Fibroblast of peridontal ligament (primary cell): ENCODE measurements at regions not wholly inside any gene's neighbourhood (a gene's known extent, or its start where the extent isn't known, plus 50 kb on each side); places are given as distances from the start of the nearest gene placed in this dataset.
"Not testable (repeated sequence)": the region's sequence is repeated elsewhere in the genome, so short reads cannot be mapped to it uniquely, and the experiment has no call there.

Experiments used
- DNase-seq: peaks from one replicate; pipeline ENCODE4 v3.0.0-alpha.2; 2010; ENCODE audit errors: extremely low read depth

DNA sequence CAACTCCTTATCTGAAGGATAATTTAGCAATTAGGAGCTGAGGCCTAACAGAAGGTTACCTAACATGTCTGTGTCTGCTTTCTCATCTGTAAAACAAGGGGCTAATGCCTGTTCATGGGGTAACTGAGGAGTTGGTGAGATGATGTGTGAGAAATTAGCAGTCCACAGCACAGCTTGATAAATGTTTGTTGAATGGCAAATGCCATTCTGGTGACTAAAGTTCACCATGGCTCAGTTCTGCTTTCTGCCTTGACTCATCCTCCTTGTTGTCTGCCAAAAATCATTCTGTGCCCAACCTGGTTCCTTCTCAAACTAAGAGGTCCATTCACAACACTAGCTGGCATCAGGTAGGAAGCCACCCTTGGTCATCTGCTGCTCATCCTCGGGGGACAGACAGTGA is 552.0 kb upstream of the KLF4 start:
- DNase-seq, result peak; percentile 76

DNA sequence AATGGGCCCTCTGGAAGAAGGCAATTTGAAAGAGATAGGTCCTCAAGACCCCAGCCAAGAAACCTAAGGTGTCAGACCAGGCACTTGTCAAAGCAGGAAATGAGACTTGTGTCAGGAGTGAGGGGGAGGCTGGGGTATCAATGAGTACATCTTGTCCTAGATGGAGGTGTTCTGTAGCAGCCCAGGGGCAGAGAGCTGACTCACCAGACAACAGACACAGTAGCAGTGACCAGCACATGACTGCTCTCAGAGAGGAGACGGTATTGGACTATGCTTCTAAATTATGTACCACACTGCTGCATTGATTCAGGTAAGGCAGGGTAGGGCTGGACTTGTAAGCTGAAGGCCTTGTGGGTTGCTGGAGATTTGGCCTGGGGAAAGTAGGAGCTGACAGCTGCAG is 551.2 kb upstream of the KLF4 start:
- no peak for DNase-seq

DNA sequence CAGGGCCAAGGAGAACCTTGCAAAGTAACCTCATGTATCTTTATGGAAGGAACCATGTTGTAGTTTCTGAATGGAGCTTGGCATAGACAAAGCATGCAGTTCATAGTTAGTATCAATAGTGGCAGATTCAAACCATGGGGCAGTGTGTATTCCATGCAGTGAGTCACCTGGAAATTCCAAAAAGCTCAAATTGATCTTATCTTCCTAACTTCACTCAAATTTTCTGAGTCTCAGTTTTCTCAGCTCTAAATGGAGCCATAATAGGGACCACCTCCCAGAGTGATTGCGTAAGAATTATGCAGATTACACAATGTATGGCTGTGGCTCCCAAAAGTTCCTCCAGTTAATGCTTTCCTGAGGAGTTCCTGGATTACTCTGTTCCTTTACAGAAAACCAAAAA is 549.9 kb upstream of the KLF4 start:
- DNase-seq, result no peak

DNA sequence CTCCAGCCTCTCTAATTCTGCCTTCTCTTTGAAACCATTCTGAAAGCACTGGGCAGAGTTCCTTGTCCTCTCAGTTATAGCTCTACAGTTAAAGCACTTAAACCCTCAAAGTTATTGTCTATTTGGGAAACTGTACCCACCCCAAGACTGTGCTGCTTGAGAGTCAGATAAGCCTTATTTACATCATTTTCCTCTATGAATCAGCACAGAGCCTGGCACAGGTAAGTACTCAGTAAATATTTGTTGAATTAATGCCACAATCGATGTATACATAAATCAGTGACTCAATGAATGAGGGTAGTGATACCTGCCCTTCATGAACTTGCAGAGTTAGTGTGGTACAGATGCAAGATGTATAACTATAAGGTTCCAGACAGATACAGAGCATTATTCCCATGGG is 549.4 kb upstream of the KLF4 start:
- DNase-seq, result no peak

DNA sequence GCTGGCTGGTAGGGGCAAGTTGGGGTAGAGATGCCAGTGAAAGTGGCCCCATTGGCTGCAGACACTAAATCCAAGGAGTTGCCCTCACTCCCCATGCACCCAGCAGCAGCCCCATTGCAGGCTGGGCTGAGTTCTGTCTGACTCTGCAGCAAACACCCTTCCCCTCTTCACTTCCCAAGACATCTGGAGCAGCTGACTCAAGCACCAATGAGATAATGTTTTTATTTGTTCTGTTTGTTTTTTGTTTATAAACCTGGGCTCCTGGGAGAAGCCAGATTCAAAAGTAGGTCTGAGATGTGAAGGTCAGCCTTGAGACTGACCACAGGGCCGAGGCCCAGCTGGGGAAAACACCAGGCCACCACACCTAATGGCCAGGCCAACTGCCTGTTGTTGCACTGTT is 545.9 kb upstream of the KLF4 start:
- no peak for DNase-seq

DNA sequence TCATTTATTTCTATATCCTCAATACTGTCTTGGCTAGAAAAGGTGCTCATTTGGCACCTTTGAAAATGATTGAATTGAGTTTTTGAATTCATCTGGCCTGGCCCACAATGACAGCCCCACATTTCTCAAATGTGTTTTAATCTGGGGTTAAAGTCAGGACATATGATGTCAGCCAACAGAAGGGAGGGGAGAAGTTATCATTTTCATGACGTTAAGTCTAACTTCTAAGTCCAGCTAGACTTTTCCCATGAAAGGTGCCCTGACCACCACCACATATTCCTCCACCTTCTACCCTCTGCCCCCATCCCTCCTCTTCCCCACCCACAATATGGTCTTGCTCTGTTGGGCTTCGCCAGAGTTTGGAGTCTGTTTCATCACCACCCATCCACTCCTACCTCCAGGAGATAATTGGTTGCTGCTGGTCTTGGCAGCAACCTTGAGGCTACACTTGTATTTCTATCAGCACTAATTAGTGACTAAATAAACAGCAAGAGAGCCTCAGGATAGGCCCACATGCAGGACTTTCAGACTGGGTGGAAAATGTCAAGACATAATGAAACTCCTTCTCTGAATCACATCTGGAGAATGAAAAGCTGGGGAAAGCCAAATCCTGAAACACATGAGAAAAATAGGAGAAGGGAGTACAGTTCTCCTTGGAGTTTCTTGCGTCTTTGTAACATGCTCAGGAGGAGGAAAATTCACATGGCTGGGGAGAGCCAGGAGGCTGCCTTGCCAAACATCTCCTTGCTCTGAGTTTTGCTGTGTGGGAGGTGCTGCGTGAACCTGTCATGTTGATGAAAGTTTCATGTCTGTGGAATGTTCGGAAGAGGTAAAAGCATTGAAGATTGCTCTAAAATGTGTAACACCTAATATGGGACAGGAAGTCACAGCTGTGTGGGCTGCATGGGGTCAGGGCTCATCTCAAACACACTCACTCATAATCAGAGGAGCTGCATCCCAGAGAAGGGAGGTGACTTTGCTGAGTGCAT is 544.7 kb upstream of the KLF4 start:
- peak; percentile 68 for DNase-seq

DNA sequence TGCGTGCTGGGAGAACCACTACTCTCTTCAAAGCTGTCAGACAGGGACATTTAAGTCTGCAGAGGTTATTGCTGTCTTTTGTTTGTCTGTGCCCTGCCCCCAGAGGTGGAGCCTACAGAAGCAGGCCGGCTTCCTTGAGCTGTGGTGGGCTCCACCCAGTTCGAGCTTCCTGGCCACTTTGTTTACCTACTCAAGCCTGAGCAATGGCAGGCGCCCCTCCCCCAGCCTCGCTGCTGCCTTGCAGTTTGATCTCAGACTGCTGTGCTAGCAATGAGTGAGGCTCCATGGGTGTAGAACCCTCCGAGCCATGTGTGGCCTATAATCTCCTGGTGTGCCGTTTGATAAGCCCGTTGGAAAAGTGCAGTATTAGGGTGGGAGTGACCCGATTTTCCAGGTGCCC is 542.5 kb upstream of the KLF4 start:
- not testable (repeated sequence) for DNase-seq

DNA sequence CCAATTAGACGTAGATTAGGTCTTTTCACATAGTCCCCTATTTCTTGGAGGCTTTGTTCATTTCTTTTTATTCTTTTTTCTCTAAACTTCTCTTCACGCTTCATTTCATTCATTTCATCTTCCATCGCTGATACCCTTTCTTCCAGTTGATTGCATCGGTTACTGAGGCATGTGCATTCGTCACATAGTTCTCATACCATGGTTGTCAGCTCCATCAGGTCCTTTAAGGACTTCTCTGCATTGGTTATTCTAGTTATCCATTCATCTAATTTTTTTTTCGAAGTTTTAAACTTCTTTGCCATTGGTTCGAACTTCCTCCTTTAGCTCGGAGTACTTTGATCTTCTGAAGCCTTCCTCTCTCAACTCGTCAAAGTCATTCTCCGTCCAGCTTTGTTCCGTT is 541.7 kb upstream of the KLF4 start:
- DNase-seq, result not testable (repeated sequence)

DNA sequence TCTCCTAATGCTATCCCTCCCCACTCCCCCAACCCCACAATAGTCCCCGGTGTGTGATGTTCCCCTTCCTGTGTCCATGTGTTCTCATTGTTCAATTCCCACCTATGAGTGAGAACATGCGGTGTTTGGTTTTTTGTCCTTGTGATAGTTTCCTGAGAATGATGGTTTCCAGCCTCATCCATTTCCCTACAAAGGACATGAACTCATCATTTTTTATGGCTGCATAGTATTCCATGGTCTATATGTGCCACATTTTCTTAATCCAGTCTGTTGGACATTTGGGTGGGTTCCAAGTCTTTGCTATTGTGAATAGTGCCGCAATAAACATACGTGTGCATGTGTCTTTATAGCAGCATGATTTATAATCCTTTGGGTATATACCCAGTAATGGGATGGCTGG is 537.1 kb upstream of the KLF4 start:
- not testable (repeated sequence) for DNase-seq

DNA sequence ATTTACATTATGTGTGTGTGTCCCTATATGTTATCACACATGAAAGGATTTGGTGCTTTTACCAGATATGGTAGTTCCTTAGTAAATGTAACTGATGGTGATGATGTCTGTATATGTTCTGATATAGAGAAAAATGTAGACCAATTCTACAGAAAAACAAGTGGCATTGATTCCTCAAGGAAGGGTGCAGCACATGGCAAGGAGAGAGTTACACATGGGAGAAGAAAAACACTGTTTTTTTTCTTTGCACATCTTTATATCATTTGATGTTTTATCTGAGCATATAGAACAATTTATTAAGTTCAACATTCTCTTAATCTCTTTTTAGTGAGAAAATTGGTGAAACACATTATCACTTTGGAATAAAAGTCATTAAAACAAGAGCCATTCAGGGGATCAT is 535.0 kb upstream of the KLF4 start:
- DNase-seq, result no peak

DNA sequence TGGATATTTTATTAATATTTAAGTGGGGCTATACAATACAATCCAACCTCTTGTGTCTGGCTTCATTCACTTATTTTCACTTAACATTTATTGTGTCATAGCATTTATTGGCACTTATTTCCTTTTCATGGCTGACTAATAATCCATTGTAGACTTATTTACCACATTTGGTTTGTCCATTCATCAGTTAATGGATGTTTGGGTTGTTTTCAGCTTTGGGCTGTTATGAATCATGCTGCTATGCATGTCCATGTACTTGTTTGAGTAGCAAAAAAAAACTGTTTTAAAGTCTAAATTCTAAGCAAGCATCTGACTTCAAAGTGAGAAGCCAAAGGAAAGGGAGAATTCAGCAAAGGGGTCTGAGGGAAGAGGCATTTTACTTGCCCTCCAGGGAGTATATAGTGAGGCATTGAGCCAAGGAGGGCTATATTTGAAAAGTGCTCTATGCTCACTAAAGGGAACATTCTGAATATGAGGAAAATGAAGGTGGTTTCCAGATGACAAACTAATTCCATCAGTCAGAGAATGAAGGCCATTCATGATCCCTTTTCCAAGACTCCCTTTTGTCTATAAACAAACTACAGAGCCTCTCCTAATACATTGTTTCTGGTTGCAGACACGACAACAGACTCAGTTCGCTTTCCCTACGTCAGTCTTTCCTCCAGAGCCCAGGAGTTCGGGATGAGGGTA is 532.8 kb upstream of the KLF4 start:
- DNase-seq, result peak; percentile 18

DNA sequence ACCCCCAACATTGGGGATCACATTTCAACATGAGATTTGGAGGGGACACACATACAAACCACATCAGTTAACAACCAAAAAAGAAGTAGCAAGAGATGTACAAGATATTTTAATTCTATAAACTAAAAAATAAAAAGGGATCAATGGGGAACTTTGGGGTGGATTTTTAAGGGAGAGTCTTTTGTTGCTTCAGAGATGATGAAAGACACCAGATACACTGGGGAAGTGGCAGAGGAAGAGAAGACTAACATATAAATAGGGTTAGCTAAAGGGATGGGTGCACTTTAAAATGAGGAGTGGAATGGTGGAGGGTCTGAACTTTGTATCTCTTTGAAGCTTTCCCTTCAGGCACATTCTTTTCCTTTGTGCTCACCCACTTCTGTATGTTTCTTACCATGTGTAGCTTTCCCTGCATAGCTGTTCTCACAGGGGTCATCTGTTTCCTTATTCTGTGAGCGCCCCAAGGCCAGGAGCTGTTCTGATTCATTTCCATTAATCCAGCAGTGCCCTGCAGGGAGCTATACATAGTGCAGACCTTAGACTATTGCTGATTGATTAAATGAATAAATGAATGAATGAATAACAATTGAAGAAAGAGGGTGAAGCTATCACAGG is 531.6 kb upstream of the KLF4 start:
- DNase-seq, result no peak

DNA sequence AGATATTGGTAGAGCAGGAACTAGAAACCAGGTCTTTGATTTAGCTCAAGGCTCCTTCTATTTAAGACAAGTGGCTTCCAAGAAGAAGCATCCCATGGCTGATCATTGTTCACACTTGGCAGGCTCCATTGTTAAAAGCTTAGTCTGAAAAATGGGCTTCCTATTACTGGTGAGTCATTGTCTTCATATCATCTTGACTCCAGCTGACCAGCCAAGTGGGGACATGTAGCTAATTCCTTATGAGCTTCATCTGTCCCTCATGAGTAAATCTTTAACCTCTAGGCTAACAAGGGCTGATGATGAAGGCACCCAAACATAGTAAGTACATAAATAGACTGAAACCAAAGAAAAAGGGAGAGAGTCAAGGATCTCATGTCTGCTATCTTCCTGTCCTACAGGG is 530.3 kb upstream of the KLF4 start:
- DNase-seq, result no peak

DNA sequence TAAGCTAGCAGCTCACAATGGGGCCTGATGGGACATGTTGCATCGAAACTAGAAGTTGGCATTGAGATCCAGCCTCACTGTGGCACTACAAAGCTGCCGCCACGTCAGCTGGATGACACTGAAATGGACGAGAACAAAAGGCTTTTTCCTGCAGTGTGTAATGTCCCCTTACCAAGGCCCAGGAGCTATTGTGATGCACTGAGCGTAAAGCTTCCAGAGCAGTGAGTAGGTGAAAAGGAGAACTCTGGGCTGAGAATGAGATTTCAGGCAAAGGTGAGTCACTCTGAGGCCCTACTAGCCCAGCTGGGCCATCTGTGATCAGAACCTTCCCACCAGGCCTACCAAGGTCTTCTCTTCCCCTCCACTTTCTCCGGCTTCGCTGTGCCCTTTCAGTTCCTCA is 528.1 kb upstream of the KLF4 start:
- DNase-seq, result no peak

DNA sequence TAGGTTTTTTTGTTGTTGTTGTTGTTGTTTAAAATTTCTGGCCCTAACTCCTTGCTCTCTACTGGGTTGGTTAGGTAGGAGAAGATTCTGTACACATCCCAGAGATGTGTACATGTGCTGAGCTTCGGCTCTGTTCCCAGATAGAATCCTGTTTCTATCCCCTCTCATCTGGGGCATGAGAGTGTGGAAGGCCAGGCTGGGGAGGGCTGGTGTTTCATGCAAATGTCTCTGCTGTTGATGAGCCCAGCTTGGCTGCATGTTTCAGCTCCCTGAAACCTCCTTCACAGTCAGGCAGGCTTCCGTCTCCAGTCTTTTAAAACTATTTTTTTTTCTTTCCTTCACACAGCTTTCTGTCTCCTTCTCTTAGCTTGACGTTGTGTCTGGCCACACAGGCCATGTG is 526.9 kb upstream of the KLF4 start:
- DNase-seq, result no peak

DNA sequence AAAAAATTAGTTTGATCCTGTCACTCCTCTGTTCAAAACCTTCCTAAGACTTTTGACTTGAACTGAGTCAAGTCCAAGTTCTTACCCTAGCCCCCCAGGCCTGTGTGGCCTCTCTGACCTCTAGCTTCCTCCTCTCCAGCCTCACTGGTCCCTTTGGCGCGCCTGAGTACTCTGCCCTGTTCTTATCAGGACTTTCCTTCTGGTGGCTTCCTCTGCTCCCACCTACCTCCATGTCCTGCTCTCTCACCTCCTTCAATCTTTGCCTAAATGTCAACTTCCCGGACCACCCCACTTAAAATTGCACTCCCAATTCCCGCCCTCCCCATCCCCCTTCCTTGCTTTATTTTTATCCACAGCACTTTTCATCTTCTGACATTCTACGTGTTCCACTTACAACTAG is 526.1 kb upstream of the KLF4 start:
- no peak for DNase-seq

DNA sequence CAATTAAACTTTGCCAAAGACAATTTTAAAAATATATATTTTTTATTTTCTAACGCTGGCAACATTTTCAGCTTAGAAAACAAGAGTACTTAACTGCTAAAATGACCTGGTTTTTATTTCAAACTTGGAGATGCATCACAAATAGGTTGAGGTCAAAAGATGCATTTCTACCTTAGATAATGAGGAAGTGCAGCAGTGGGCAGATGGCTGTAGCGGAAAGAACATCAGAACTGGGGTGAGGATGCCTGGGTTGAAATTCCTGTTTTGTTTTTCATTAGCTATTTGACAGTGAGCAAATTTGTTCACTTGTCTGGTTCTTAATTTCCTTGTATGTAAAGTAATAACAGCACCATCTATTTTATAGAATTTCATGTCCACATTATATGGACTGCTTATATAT is 524.8 kb upstream of the KLF4 start:
- no peak for DNase-seq

DNA sequence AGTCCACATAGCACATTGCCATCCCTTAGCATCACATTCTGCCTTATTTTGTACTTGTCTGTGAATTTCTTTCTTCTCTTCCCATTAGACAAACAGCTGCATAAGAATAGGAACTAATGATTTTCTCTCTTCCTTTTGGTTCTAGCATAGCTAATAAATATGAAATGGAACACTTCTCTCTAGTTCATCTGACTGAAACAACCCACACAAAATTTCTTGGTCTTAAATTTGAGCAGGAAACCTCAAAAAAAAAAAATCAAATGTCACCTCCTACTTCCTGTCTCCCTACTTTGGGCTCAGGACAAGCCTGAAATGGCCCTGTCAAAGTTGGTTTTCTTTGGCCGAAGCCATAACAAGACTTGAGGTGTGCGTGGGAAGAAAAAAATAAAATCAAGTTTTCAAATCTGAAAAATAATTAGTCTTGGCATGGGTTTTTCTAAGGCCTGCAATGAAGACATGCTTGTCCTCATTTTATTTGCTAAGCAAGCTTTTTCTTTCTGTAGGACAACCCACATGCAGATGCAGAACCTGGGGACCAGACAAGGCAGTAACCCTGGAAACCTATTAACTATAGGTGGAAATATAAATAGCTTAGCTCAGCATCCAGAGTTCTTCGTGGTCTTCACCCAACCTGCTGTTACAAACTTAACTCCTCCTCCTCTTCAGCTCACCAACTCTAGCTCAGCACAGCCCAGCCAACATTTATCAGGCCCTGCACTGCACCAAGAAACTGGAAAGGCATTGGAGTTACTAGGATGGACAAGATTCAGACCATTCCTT is 523.5 kb upstream of the KLF4 start:
- no peak for DNase-seq

DNA sequence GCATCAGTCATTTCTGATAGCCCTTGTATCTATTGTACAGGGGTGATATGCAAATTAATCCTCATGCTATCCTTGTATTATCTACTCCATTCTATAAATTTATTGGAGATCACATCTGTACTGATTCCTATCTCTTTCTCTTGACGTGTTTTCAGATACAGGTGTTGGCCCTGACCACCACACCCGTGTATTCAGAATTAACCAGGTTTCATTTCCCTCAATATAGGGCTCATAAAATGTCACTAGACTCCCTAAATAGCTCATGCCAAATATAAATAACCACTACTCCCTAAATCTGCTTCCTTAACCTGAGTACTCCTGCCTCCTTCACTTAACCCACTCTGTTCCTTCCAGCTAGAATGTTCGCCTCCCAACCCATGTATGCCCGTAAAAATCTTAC is 522.8 kb upstream of the KLF4 start:
- DNase-seq, result no peak

DNA sequence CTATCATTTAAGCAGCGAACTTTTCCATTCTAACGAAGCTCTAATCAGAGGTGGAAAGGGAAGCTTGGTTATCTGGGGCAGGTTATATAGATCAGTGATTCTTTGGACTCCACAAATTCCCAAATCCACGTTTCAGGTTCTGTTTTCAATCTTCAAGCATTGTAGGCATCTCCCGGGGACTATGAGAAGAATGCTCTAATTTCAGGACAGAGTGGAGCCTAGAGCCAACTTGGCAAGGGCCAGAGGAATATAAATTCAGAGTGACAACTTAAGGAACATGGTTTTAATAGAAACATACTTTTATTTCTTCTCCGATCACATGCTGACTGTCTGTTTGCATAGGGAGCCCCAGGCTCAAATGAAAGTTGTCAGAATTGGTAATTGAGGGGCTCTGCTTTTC is 514.0 kb upstream of the KLF4 start:
- DNase-seq, result no peak

DNA sequence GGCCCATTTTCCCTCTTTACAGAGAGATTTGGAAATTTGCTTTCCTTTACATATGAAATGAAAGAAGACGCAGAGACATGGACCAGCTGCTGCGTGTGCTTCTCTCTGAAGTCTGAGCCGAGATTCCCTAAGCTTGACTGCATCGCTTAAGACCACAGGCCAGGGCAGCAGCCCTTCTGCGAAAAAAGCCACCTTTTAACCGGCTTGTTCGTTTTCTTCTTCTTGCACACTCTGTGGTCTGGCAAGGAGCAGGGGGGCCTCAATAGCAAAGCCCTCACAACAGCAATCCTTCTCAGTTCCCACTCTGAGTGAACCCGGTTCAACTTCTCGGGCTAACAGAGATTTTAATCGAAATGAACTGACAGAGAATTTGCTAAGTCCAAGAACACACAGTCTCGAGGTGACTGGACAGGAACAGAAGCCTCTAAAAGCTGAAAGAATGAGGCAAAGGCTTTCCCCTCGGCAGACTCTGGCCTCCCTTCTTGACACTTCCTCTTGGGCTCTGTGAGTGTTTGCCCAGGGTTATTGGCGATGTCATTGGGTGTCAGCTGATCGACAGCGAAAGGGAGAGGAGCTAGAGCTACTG is 512.9 kb upstream of the KLF4 start:
- peak; percentile 51 for DNase-seq

DNA sequence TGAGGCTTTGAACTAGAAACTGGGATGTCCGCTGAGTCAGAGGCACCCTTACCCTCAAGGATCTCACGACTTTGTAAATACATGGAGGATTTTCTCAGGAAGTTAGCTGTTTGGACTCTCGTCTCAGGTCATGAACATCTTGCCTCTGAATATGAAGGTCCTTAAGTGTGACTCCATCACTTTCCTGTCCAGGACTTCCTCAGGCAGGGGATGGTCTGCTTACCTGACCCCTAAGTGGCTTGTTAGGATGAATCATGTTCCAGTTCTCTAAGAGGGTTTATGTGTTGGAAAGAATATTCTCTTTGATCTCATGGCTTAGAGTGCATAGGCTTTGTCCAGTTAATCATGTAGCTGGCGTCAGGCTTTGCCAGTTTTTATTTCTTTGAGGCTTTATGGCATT is 511.7 kb upstream of the KLF4 start:
- no peak for DNase-seq
